ENCODE measurements at regions not wholly inside any gene's neighbourhood (a gene's known extent, or its start where the extent isn't known, plus 50 kb on each side); places are given as distances from the start of the nearest gene placed in this dataset.
"Not testable (repeated sequence)": the region's sequence is repeated elsewhere in the genome, so short reads cannot be mapped to it uniquely, and the experiment has no call there.

DNA sequence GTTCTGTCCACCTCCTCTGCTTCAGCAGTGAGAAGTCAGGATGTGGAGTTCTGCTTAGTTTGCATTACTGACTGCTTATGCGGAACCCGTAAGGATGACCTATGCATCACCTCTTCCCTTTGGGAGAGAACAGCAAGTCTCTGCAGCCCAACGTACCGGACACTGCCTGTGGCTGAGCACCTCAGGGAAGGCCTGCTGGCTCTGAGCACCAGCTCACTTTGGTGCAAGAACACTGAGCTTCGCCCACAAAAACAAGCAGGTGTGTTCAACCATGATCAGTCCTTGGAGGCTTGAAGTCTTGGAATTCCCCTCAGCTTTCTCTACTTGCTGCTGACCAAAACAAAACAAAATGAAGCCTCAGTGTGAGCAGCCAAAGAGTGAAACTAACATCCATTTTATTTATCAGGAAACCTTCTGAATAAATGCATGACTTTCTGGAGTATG, 52.7 kb upstream of the NCK2 start:
- DNase-seq (ENCODE audit: low read depth, low spot score): no peak

DNA sequence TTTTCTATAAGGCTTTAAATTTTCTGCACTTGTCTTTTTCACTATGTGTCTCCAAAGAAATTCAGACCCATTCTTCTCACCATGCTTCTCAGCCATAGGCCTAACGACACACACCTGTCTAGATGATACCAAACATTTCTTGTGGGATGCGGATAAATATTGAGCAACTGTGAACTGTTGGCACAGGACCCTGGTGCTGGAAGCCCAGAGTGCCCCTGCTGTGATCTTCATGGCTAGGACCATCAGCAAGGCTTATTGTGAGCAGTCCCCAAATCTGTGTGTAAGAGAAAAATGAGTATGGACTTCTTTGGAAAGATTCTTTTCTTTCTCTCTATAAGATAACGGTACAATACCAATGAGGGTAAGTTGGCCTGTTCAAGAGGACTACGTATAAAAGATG, 54.1 kb upstream of the NCK2 start:
- DNase-seq (ENCODE audit: low read depth, low spot score): no peak

DNA sequence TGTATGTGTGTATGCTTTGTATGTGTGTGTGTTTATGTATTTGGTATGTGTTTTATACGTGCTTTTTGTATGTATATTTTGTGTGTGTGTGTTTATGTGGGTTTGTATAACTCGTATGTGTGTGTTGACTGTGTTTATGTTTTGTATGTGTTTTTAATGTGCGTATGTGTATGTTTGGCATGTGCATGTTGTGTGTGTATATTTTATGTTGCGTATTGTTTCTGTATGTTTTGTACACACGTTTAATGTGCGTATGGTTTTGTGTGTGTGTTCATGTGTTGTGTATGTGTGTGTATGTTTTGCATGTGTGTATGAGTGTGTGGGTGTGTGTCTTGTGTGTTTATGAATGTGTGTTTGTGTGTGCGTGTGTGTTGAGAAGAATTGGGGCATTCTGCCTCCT, 55.2 kb upstream of the NCK2 start:
- no peak for DNase-seq (ENCODE audit: low read depth, low spot score)

DNA sequence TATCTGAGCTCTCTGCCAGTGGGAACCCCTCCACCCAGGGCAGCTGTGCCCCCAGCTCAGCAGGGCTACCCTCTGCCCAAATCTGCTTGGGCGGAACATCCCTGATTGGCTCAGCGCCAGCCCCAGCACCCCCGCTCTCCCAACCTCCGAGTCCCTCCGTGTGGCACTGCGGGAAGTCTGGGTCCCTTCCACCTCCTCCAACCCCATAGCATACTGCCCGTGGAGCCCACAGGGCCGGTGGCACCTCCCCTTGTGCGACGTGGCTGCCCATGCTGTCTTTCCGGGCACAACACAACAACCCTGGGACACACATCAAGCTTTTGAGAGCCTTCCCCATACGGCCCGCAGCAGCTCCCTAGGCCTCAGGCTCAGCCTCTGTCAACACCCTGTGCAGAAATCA, 55.8 kb upstream of the NCK2 start:
- no peak for DNase-seq (ENCODE audit: low read depth, low spot score)

DNA sequence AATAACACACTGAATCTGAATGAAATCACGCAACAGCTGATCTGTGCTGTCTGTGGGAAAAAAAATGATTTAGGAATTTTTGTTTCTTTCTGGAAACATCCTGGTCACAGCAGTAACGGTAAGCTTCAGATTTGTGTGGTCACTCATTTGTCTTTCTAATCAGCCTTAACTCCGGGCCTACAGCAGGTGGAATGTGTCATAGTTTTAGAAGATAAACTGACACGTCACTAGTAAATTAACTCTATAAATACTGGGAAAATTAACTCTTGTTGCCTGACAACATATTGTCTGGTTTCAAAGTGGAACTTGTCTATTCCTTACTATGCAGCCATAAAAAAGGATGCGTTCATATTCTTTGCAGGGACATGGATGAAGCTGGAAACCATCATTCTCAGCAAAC, 58.1 kb upstream of the NCK2 start:
- no peak for DNase-seq (ENCODE audit: low read depth, low spot score)

DNA sequence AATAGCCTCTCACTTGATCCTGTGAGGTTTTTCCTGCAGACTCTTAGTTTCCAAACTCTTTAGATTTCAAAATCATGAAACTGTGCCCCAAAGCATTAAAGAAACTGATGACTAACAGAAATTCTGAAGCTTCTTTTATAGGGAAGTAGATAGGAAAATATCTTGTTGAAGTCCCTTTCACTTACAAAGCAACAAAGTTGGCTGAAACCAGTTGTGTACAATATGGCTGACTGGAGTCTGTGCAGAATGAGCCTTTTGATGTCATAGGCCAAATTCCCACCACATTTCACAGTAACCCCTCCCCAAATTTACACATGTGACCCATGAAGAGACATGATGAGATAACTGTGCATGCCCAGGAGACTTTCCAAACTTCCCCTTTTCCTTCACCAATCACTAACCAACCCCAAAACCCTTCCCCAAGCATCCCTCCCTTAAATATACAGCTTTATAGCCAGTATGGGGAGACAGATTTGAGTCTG, 61.7 kb upstream of the NCK2 start:
- no peak for DNase-seq (ENCODE audit: low read depth, low spot score)

DNA sequence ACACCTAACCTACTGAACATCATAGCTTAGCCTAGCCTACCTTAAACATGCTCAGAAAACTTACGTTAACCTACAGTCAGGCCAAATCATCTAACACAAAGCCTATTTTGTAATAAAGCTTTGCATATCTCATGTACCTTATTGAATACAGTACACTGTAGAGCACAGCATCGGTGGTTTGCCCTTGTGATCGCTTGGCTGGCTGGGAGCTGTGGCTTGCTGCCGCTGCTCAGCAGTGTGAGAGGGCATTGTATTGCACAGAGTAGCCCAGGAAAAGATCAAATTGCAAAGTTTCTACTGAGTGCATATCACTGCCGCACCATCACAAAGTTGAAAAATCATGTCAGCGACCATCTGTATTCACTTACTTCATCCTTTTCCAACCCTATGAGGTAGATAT, 62.3 kb upstream of the NCK2 start:
- no peak for DNase-seq (ENCODE audit: low read depth, low spot score)

DNA sequence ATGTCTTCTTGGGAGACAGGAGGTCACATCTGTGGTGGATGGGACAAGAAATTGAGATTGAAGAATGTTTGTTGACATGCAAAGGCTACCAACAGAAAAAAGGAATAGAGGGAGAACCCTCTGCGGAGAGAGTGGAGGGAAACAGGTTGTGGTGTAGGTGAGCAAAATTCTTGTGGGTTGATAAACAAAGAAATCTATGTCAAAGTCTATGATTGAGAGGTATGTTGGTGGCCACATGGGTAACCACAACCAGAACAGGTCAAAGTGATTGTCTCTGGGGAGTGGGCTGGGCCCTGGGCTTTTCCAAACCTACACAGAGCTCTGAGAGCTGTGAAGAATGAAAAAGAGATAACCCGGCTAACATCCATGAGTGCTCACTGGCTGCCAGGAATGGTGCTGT, 62.8 kb upstream of the NCK2 start:
- DNase-seq (ENCODE audit: low read depth, low spot score): no peak

DNA sequence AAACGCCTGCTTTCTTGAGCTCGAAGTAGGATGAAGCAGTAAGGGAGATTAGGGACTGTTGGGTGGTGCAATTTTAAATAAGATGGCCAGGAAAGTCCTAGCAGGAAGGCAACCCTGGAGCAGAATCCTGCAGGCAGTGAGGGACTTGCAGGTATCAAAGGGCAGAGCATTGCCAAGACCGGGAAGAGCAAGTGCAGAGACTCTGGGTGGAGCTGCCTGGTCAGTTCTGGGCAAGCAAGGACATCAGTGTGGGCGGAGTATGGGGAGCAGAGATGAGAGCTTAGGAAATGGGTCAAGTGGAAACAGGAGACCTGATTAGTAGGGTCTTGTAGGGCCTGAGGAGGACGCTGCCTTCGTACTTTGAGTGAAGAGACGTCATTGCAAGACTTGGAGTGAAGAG, 64.4 kb upstream of the NCK2 start:
- no peak for DNase-seq (ENCODE audit: low read depth, low spot score)

DNA sequence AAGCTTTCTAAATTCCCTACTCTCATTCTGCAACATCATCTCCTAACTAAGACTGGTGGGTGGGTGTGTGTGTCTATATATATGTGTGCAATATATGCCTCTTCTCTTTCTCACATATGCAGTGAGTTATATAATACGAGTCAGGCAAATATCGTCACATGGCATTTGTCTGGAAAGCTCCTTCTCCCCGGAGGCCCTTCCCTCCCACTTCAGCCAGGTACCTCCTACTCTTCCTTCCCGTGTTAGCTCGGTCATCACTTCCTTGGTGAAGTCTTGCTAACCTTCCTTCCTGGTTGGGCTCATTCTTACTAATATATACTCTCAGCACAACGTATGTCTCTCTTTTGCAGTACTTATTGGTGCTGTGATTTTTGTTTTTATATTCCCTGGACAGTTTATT, 66.4 kb upstream of the NCK2 start:
- DNase-seq (ENCODE audit: low read depth, low spot score): no peak

DNA sequence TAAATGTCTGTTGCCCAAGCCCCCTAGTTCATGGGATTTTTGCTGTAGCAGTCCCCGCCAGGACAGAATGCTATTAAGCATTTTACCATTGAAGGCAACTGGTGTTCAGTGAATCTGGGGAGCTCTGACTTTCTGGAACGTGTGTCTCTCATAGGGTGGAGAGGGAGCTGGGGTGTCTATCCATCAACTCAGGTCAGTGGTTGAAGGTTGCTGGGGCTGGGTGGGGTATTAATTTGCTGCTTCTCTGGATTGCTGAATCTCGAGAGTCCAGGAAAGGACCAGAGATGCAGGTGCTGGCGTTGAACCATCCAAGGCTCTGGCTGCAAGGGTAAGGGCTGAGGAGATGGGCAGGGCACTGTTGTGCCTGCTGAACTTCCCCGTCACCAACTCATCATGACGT, 66.8 kb upstream of the NCK2 start:
- DNase-seq (ENCODE audit: low read depth, low spot score): no peak

DNA sequence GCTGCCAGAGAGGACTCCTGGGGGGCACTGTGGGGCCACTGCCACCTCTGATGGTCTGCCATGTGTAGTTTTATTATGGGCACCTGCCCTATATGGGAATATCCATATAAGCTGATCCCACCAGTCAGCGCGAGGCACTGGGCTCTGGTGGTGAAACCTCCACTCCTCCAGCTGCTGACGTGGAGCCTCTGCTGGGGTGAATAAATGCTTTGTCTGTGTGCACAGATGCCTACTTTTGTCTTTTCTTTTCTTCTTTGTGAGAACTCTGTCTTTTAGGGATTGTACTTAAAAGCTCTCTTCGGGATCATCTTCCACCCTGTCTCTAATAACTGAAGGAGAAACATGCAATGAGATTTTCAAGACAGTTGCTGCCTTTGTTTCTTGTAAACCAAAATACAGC, 68.9 kb upstream of the NCK2 start:
- DNase-seq (ENCODE audit: low read depth, low spot score): no peak

DNA sequence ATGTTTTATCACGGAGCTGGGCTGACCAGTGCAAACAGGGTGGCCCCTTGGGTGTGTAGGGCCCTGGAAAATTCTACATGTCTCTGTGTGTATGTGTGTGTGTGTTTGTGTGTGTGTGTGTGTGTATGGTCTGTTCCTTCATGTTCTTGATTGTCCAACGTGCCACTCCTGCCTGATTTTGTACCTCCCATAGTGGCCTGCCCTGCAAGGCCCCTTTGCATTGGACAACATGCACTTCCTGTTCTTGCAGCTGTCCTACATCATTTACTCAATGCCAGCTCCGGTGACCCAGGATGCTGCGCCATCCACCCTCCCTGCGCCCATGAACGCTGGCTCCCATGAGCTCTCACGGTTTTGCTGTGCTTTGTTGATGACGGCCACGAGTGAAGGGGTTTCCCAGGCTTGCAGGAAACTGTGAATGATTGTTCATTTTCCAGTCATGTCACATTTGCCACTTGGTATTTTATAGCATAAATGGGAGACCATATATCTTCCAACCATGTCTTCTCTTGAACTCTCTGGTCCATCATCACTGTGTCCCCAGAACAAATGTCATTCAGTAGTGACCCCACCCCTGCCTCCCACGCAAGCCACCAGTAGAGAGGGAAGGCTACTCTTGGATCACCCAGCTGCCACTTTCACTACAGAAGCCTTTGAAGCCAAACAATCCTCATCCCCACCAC, 69.7 kb upstream of the NCK2 start:
- no peak for DNase-seq (ENCODE audit: low read depth, low spot score)

DNA sequence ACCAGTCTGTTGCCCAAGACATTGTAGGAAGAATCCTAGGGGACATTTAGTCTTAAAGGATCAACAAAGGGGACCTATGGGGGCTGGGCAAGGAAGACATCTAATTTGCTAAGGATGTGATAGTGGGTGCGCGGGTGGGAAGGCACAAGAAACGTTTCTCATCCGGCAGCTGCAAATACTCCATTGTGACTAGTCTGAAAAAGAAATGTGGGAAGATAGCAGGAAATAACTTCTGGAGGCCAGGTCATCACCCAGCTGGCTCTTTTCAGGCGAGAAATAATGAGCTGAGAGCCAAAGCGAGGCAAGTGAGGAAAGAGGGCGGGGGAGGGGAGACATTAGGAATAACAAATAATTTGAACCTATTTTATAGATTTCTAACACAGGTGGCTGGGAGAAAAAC, 70.3 kb upstream of the NCK2 start:
- DNase-seq (ENCODE audit: low read depth, low spot score): no peak

DNA sequence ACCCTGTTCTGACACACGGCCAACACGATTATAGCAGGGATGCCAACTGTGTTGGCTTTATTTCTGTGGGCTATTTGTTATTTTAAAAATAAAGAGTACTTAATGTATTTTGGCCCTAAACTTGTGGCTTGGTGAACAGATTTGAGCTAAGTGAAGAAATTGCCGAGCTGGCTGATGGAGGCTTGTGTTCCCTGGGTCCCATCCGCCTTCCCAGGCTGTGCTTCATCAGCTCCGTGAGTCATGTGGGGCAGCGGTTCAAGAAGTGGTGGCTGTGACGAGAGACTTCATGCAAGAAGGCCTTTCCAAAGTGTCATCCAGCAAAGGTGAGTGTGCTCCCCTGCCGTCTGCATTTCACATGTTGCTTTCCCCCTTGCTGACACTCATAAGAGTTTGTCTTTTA, 73.6 kb upstream of the NCK2 start:
- DNase-seq (ENCODE audit: low read depth, low spot score): peak; percentile 7

DNA sequence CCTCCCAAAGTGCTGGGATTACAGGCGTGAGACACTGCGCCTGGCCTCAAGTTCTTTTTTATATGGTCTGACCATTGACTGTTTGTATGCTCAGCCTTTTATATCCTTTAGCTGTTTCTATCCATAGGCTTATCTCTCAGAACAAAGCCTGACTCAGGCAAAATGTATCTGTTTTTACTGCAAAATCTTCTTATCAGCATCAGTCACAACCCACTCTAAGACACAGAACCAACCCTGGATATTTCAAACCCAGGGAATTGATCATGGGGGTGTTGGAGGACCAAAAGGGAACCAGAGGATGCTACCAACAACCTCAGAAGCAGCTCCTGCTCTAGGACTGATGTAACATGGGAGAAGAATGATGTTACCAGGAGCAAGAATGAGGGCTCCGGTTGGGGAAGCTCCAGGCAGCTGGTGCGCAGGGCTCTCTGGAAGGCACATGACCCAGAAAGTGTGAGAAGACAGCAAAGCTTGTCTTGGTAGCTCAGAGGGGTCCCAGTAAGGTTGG, 75.3 kb upstream of the NCK2 start:
- no peak for DNase-seq (ENCODE audit: low read depth, low spot score)

DNA sequence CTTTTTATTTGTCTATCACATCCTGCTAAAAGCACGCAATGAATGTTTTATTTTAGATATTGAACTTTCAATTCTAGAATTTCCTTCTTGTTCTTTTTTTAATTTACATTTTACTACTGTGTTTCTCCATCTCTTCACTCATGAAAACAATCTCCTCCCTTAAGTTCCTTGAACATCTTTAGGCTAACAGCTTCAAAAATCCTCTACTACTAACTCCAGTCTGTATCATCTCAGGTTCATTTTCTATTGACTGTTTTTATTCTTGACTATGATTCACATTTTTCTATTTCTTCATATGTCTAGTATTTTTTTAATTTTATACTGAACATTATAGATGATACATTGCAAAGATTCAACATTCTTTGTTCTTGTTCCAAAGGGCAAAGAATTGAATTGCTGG, 79.2 kb upstream of the NCK2 start:
- DNase-seq (ENCODE audit: low read depth, low spot score): no peak

DNA sequence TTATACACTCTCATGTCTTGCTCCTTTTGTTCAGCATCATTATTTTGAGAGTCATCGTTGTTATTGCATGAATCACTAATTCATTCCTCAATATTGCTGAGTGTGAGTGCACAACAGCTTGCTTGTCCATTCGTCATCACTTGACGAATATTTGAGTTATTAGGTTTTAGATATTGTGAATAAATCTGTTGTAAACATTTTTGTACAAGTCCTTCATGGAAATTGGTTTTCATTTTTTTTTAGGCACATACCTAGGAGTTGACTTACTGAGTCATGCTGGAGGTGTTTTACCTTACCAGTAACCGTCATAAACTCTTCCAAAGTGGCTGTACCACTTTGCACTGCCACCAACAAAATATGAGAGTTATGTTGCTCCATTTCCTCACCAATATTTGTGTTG, 84.2 kb upstream of the NCK2 start:
- DNase-seq (ENCODE audit: low read depth, low spot score): no peak

DNA sequence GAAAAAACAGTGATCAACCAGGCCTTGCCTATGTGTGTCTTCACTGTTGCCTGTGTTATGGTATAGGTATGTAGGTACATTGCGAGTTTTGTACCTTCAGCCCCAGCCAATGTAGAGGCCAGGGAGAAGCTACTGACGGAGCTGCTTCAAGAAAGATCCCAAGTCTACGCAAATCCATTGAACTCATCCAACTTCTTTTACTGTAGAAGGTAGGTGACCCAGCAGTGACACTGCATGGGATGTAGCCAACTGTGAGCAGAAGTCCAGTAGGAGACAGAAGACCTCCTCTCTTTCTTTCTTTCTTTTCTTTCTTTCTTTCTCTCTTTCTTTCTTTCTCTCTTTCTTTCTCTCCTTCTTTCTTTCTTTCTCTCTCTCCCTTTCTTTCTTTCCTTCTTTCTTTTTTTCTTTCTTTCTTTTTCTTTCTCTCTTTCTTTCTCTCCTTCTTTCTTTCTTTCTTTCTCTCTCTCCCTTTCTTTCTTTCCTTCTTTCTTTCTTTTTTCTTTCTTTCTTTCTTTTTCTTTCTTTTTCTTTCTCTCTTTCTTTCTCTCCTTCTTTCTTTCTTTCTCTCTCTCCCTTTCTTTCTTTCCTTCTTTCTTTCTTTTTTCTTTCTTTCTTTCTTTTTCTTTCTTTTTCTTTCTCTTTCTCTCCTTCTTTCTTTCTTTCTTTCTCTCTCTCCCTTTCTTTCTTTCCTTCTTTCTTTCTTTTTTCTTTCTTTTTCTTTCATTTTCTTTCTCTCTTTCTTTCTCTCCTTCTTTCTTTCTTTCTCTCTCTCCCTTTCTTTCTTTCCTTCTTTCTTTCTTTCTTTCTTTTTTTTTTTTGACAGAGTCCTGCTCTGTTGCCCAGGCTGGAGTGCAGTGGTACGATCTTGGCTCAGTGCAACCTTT, 88.7 kb upstream of the NCK2 start:
- not testable (repeated sequence) for DNase-seq (ENCODE audit: low read depth, low spot score)

DNA sequence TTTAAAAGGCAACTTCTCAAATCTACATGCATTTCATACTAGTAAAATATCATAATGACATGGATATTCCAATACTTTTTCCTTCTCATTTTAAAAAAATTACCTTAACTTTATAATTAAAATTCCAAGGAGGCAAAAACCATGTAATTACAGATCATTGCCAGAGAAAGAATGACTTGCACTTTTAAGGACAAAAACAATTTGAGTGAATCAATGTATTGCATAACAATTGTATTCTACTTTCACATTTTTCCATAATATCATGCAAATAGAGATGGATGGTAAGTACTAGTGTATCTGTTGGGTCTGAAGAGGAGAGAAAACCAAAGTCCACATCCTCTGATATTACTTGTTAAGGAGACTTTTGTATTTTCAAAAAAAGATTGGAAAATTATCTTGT, 89.5 kb upstream of the NCK2 start:
- no peak for DNase-seq (ENCODE audit: low read depth, low spot score)

DNA sequence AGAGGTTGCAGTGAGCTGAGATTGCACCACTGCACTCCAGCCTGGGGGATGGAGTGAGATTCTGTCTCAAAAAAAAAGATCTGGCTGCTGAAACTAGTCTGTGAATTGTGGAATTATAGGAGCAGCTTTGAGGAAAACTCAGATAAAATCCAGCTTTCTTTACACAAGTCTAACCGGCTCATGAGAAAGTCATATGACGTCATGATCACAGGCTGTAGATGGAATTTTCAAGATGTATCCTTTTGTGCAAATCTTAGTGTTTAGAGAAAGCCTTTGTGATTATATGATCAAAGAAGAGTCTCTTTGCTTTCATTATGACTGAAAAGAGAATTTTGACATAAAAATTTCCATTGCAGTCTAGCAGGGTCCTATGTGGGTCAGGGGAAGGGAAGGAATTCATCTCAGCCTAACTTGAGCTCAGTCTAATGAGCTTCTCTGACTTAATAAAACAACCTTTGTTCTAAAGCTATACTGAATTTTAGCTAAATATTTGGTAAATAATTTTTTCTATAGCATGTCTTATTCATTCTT, 90.2 kb upstream of the NCK2 start:
- DNase-seq (ENCODE audit: low read depth, low spot score): no peak

DNA sequence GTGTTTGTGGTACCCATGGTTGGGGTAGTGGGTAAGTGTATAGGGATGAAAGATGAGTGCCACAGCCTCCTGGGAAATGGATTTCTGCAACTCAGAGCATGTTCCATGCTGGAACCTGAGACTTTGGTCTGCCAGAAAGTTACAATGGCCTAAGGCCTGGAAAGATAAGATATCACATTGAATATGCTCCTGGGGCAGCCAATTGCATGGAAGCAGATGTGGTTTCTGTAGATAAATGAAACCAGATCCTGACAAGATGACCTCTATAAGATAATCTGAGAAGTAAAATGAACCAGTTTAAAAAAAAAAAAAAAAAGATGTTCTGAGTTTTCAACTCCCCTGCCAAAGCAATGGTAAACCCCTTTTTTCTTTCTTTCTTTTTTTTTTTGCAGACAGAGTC, 91.4 kb upstream of the NCK2 start:
- no peak for DNase-seq (ENCODE audit: low read depth, low spot score)

Measured in astrocyte of the hippocampus (primary cell).